Stimulated activated CD4-positive, alpha-beta T cell treated with anti-CD3 and anti-CD28 coated beads, Interleukin-4, amount 100 ng/mL, for 24 hours (primary cell): ENCODE measurements at regions not wholly inside any gene's neighbourhood (a gene's known extent, or its start where the extent isn't known, plus 50 kb on each side); places are given as distances from the start of the nearest gene placed in this dataset.

Experiments used
- DNase-seq: peaks from one replicate; pipeline ENCODE4 v3.0.0-alpha.2; 2020

GRCh38 chr14:43956741-43957140 lies 550.3 kb downstream of the FSCB start:
- DNase-seq, result no peak

DNA sequence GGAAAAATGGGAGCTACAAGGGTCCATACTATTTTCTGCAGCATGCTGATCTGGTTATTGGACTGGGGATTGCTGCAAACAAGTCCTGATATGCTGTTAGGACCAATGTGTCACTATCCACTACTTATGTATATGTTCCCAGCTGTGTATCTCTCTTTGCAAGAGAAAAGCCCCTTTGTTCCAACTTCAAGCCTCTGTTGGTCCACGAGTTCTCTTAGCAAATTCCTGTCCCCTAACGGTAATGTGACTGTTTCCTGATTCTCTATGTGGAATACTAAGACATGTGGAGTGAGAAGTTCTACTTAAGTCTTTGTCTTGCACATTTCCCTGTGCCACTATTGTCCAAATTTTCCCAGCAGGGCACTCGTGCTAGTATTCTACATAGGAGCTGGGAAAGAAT lies 557.7 kb downstream of the FSCB start:
- DNase-seq, result no peak

DNA sequence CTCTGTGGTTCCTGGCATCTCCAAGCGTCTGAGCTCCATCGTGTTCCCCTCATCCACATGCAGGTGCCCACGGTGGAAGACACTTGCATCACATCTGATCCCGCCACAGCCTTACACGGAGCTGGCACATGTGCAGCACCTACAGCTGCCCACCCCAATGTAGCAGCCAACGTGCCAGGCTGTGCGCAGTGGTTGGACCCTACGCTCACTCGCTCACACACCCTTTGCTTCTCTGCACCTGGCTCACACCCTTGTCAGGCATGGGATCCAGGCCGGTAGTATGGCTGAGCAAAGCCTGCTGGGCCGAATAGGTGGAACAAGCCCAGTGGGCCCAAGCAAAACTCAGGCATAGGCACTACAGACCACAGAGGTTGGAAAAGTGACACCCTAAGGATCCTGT lies 567.2 kb downstream of the FSCB start:
- DNase-seq, result no peak

DNA sequence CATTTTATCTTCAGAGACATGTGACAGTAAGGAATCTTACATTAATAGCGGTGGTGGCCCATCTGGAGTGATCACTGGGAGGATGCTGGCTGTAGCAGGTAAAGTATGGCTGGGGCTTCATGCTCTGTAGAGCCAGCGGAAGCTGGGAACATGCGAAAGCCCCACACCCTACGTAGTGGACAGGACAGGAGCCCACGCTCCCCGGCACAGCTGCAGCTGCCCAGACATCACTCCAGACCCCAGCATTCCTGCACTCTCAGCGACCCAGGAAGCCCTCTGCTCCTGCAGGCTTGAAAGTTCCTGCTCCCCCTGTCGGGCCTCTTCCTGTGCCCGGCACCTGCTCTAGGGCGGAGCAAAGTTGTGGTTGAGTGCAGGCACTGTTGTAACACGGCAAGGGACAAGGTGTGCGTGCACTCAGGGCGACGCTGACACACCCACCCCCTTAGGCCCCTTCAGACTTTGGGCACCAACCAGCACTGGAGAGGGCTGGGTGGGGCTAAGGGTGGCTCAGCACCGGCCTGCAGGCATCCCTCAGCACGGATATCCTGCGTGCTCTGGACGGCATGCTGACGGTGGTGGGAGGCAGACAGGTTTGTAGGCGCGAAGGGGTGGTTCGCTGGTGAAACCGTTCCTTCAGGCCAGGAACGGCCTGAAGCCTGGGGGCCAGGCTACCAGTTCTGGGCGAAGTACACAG lies 568.3 kb downstream of the FSCB start:
- no peak for DNase-seq

DNA sequence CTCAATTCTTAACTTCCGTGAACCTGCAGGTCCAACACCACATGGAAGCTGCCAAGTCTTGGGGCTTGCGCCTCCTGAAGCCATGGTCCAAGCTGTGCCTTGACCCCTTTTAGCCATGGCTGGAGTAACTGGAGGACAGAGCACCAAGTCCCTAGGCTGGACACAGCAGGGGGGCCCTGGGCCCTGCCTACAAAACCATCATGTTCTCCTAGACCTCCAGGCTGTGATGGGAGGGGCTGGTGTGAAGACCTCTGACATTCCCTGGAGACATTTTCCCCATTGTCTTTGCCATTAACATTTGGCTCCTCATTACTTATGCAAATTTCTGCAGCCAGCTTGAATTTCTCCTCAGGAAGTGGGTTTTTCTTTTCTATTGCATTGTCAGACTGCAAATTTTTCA lies 570.1 kb downstream of the FSCB start:
- DNase-seq, result no peak

- no peak for DNase-seq
Measured at GRCh38 chr14:43934102-43934501, 573.0 kb downstream of the FSCB start.

- DNase-seq, result no peak
Measured at GRCh38 chr14:43914041-43914693, 592.9 kb downstream of the FSCB start.

GRCh38 chr14:43903209-43903608 lies 603.9 kb downstream of the FSCB start:
- DNase-seq, result no peak

- DNase-seq, result no peak
Measured at GRCh38 chr14:43901911-43902673, 605.0 kb downstream of the FSCB start.

GRCh38 chr14:43900173-43900655 lies 606.9 kb downstream of the FSCB start:
- no peak for DNase-seq

DNA sequence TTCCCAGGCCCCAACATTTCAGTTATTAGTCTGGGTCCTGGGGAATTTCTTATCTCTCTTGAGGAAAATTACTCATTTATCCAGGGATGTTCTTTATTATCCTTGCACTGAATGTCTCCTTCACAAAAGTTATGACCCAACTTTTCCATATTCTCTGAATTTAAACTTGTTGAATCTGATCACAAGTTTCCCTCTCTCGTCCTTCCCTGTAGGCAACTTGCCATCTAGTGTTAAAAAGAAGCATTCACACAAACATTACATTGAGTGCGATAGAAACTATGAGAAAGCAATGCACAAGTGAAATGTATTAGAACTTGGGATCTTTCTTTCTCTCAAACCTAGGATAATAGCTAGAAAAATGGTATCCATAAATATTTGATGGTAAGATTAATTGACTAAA lies 608.4 kb downstream of the FSCB start:
- DNase-seq, result no peak

- DNase-seq, result no peak
Measured at GRCh38 chr14:43896044-43896443, 611.0 kb downstream of the FSCB start.

DNA sequence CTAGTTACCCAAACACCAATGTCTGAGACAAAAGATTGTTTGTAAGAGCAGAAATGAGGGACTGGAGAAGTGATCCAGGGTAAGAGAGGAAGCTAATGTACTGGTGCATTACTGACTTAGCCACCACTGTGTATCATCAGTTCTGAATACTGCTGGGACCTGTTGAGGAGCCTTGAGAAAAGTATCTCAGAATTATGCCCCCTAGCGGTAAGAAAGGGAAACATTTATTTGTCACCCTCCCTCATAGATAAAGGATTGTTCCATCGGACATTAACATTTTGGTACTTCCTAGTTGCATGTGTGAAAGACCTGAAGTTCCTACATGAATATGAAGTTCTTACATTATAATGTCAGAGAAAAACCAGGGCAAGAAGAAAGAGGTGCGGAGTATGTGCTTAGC lies 612.5 kb downstream of the FSCB start:
- DNase-seq, result no peak

DNA sequence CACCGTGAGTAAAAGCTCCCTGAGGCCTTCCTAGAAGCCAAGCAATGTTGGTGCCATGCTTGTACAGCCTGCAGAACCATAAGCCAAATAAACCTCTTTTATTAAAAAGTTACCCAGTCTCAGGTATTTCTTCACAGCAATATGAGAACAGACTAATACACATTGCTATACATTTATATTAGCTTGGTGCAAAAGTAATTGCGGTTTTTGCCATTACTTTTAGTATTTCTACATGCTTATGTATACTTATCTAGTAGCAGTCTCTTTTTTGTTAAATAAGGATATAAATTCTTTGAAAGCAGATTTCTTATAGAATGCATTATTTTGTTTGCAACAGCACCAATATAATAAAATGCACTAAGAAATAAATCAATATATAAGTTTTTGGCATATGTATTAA lies 619.6 kb downstream of the FSCB start:
- no peak for DNase-seq

DNA sequence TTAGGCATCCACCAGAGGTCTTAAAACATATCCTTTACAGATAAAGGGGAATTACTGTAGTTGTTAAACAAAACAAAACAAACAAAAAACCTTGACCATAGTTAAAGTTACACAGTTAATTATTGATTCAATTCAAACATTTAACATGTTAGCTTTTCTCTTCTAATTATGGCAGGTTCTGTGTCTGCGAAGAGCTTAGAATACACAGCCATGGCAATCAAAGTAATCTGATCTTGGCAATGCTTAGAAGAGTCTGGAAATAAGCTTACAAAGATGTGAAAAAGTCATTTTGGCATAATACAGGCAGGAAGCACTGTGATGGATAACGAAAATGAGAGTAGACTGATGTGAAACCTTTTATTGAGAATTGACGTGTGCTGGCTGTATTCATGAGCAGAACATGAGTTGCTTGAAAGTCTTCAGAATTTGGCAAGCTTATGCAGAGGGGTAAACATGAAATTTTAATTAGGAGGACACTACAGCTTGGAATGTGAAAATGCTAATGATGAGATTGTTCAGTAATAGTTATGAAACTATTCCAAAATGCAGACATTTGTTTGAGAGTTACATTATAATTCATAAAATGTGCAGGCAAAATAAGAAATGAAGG lies 629.6 kb downstream of the FSCB start:
- no peak for DNase-seq

GRCh38 chr14:43872752-43873655 lies 634.1 kb downstream of the FSCB start:
- DNase-seq, result no peak

GRCh38 chr14:43872222-43872621 lies 634.9 kb downstream of the FSCB start:
- no peak for DNase-seq

DNA sequence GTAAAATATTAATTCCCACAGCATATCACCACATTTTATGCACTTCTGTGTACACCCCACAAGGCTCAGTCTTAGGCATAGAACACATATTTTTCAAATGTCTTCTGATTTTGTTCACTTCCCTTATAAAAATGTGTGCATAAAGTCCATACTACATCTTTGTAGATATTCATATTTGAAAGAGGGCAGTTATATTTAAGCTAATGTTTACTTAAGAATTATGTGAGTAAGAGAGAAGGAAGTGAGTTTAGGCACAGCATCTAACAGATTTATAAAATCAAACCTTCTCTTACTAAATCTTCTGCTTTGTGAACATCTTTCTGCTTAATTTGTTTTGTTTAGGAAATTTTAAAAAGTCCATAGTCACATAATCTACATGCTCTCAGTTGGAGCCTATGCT lies 648.1 kb downstream of the FSCB start:
- no peak for DNase-seq

DNA sequence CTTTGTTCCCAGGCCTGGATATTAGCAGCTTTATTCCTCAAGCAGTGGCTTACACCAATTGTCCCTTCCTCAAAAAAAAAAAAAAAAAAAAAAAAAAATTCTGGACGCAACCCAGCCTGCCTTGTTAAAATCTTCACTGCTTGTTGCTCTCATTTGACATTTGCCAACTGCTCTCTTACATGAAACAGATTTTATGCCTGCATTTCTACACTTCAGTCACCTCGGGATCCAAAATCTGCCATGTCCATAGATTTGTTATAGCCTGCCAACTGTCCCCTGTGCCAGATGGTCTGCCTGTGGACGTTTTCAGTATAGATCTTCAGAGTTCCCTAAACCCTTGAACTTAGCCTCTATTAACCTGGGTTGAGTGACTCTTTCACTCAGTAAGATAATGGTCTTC lies 651.5 kb downstream of the FSCB start:
- no peak for DNase-seq

GRCh38 chr14:43853541-43853940 lies 653.5 kb downstream of the FSCB start:
- no peak for DNase-seq

DNA sequence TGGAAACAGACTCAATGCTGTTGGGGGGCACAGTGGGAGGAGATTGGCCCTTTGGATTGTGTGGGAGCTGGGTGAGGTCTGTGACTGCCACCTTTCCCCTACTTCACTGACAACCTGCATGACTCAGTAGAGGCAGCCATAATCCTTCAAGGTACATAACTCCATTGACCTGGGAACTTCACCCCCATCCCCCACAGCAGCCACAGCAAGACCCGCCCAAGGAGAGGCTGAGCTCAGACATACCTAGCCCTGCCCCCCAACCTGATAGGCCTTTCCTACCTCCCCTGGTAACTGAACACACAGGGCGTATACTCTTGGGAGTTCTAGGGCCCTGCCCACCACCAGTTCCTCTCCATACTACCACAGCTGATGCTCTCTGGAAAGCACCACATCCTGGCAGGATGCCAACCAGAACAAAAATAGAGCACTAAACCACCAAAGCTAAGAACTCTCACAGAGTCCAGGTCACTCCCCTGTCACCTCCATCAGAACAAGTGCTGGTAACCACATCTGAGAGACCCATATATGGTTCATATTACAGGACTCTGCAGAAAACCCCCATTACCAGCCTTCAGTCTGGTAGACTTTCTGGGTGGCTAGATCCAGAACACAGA lies 703.9 kb downstream of the FSCB start:
- no peak for DNase-seq

DNA sequence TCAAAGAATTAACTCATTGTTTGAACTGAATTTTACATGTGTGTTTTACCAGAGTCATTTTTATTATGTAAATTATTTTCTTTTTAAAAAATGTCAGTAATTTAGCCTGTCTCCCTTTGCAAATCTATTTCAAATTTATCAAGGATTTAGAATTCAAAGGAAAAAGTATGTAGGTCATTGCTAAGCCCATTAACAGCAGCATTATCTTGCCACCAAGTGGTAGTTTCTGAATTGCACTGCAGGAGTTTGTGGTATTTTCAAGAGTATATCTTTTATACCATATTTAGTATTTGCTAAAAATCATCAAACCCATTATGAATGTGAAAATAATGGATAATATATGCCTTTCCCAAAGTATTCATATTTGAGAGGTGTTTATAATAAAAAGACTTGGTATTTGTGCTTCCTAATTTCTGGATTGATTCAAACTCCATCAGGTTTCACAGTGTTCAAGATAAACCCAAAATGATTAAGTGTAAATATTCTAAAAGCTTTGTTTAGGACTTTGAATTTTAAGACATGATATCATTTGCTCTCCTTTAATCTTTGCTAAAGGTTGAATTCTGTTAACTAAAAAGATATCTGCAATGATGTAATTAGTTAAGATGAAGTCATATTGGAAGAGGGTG lies 711.4 kb downstream of the FSCB start:
- no peak for DNase-seq
